BE2C (cell line): ENCODE measurements at regions not wholly inside any gene's neighbourhood (a gene's known extent, or its start where the extent isn't known, plus 50 kb on each side); places are given as distances from the start of the nearest gene placed in this dataset.
A peak's percentile ranks its signal among the peaks of the same experiment; 100 is the strongest.

Experiments used
- DNase-seq: peaks from one replicate; pipeline ENCODE4 v3.0.0-alpha.2; 2020
- H3K27me3 ChIP-seq: fragments of 250-450 bp; sonication (Bioruptor Pico); 2 replicates; pipeline ENCODE4 v1.5.1; 2020; ENCODE audit warnings: mild to moderate bottlenecking
- H3K36me3 ChIP-seq: fragments of 250-450 bp; sonication (Bioruptor Pico); 2 replicates; pipeline ENCODE4 v1.5.1; 2020; ENCODE audit warnings: mild to moderate bottlenecking
- H3K4me1 ChIP-seq: fragments of 250-450 bp; sonication (Bioruptor Pico); 2 replicates; pipeline ENCODE4 v1.5.1; 2020
- H3K4me3 ChIP-seq: 2 replicates; pipeline ENCODE4 v1.5.1; 2011; ENCODE audit warnings: low read depth, low read length
- H3K9me3 ChIP-seq: fragments of 250-450 bp; sonication (Bioruptor Pico); 2 replicates; pipeline ENCODE4 v1.5.1; 2020
- TF ChIP-seq, protein P1 (sequence below): IDR thresholded peaks from 2 replicates; pipeline ENCODE4 v1.5.1; 2012; ENCODE audit warnings: mild to moderate bottlenecking, low read depth, low read length

DNA sequence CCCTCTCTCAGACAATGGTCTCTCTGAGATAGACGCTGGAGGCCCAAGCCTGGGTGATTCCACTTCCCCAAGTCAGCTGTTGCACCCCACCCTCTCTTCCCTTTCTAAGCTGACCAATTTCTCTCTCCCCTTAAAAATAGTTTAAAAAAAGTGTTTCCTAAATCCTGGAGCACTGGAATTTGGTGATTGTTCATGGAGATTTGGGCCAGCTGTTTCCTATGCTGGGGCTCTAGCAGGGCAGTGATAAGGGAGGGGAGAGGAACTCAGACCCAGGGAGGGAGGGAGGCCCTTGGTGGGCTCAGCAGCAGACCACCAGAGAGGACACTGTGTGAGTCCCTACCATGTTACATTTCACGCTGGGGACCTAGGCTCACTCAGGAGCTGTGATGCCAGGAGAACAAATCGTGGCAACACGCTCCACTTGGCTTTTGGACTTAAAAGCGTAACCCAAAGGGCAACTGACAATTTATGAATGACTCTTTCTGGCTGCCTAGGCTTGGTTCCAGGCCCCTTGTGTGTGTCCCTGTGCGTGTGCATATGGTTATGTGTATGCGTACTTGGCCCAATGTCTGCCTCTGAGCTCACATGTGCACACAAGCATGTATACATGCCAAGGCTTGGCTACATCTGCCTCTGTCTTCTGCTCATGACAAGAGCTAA, 59.8 kb upstream of the INSYN1 start:
- Histone ChIP-seq H3K36me3 (no peaks in the 10 kb centered on the region), H3K4me1 (no peaks in the 10 kb centered on the region), H3K27me3 (no peaks in the 10 kb centered on the region), H3K9me3 (no peaks in the 10 kb centered on the region), H3K4me3 (no peak overlapping the region)
- DNase-seq, result no peak
- TF ChIP-seq, protein P1, sequence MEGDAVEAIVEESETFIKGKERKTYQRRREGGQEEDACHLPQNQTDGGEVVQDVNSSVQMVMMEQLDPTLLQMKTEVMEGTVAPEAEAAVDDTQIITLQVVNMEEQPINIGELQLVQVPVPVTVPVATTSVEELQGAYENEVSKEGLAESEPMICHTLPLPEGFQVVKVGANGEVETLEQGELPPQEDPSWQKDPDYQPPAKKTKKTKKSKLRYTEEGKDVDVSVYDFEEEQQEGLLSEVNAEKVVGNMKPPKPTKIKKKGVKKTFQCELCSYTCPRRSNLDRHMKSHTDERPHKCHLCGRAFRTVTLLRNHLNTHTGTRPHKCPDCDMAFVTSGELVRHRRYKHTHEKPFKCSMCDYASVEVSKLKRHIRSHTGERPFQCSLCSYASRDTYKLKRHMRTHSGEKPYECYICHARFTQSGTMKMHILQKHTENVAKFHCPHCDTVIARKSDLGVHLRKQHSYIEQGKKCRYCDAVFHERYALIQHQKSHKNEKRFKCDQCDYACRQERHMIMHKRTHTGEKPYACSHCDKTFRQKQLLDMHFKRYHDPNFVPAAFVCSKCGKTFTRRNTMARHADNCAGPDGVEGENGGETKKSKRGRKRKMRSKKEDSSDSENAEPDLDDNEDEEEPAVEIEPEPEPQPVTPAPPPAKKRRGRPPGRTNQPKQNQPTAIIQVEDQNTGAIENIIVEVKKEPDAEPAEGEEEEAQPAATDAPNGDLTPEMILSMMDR, result no peak

DNA sequence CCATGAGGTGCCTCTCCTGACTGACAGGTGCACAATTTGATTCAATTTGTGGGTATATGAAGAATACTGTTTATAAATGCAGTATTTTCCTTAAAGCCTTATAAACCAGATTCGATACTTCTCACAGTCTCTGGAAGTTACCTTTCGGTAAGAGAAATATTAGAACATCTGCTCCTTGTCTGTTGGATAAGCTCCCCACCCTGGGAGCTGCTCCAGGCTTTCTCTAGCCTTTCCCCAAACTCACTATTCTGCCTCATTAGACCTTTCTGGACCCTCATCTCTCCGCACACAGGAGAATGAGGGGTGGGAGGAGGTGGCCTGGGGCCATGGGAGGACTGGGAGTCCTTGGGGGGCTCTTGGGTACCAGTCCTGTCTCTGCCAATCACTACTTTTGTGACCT, 59.8 kb upstream of the TBC1D21 start:
- H3K36me3 ChIP-seq, result no peaks in the 10 kb centered on the region
- no peaks in the 10 kb centered on the region for H3K9me3 ChIP-seq
- H3K4me3 ChIP-seq, result no peak overlapping the region
- 0 out of 2 replicates have a peak, but pooled peaks cover 4% of the 10 kb centered on the region for H3K4me1 ChIP-seq
- DNase-seq, result no peak
- TF ChIP-seq, protein P1, result no peak
- no peaks in the 10 kb centered on the region for H3K27me3 ChIP-seq

- no peaks in the 10 kb centered on the region for H3K9me3 ChIP-seq
- H3K27me3 ChIP-seq, result no peaks in the 10 kb centered on the region
- no peak overlapping the region for H3K4me3 ChIP-seq
- 0 out of 2 replicates have a peak, but pooled peaks cover 4% of the 10 kb centered on the region for H3K4me1 ChIP-seq
- DNase-seq, result peak; percentile 71
- H3K36me3 ChIP-seq, result no peaks in the 10 kb centered on the region
- TF ChIP-seq, protein P1, result no peak
These were observed 54.9 kb upstream of the TBC1D21 start for GRCh38 chr15:73818308-73818985.

DNA sequence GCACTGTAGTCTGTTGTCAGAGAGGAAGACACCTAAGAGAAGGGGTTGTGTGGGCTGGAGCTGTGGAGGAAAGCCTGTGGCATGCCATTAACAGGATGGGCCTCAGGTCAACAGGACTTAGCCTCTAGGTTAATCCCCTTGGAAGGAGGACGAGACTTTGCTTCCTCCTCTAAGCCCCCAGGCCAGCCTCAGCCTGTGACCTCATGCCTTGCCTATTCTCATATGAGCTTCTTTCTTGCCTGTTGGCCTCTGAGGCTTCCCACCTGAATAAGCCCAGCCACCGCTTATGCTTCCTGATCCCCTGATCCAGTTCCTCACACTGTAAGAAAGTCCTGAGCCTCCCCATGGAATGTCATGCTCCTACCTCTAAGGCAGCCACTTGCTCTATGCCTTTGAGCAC, 52.2 kb upstream of the TBC1D21 start:
- no peaks in the 10 kb centered on the region for H3K27me3 ChIP-seq
- 0 out of 2 replicates have a peak, but pooled peaks cover 4% of the 10 kb centered on the region for H3K4me1 ChIP-seq
- DNase-seq, result no peak
- no peaks in the 10 kb centered on the region for H3K36me3 ChIP-seq
- no peaks in the 10 kb centered on the region for H3K9me3 ChIP-seq
- H3K4me3 ChIP-seq, result no peak overlapping the region
- TF ChIP-seq, protein P1, result no peak

- H3K27me3 ChIP-seq, result no peaks in the 10 kb centered on the region; the same call in 1 of the 2 replicates
- H3K4me1 ChIP-seq, result 0 out of 2 replicates have a peak, but pooled peaks cover 4% of the 10 kb centered on the region
- no peaks in the 10 kb centered on the region for H3K9me3 ChIP-seq
- no peak overlapping the region for H3K4me3 ChIP-seq
- TF ChIP-seq, protein P1, result no peak
- no peak for DNase-seq
- H3K36me3 ChIP-seq, result no peaks in the 10 kb centered on the region
These were observed 50.4 kb upstream of the TBC1D21 start for GRCh38 chr15:73822998-73823397.
